Activated T-cell treated with anti-CD3 and anti-CD28 coated beads, Interleukin-2, amount 50 U/mL, for 72 hours (primary cell): ENCODE measurements at regions not wholly inside any gene's neighbourhood (a gene's known extent, or its start where the extent isn't known, plus 50 kb on each side); places are given as distances from the start of the nearest gene placed in this dataset.
A peak's percentile ranks its signal among the peaks of the same experiment; 100 is the strongest.
"Not testable (repeated sequence)": the region's sequence is repeated elsewhere in the genome, so short reads cannot be mapped to it uniquely, and the experiment has no call there.

Source experiments
- ATAC-seq, 2 donors: fragments of 150-1000 bp; cut with Tn5 transposase; replicated peaks in 1 of 2; 2 replicates each; pipeline ENCODE4 v1.10.0; 2021; ENCODE audit warnings: moderate library complexity in 2 of 2, mild to moderate bottlenecking in 1 of 2
- DNase-seq, 2 donors: peaks; one replicate each; pipeline ENCODE4 v3.0.0; 2021 to 2022; ENCODE audit warnings: mixed read lengths in 1 of 2
- H3K27ac Mint-ChIP-seq: one replicate; pipeline ENCODE4 v1.8.0; 2022; ENCODE audit warnings: mild to moderate bottlenecking, moderate library complexity, mixed read lengths
- H3K27me3 Mint-ChIP-seq: one replicate; pipeline ENCODE4 v1.8.0; 2022; ENCODE audit warnings: low read depth, mixed read lengths
- H3K36me3 Mint-ChIP-seq, 2 donors: one replicate each; pipeline ENCODE4 v1.8.0; 2022; ENCODE audit warnings: mixed read lengths in 2 of 2, mild to moderate bottlenecking in 1 of 2; ENCODE audit not compliant: insufficient read depth in 2 of 2
- H3K4me1 Mint-ChIP-seq: one replicate; pipeline ENCODE4 v1.8.0; 2022; ENCODE audit warnings: low read depth, mixed read lengths
- H3K4me3 Mint-ChIP-seq, 2 donors: one replicate each; pipeline ENCODE4 v1.8.0; 2022; ENCODE audit warnings: mild to moderate bottlenecking in 2 of 2, mixed read lengths in 2 of 2, moderate library complexity in 2 of 2
- H3K9me3 Mint-ChIP-seq, 2 donors: one replicate each; pipeline ENCODE4 v1.8.0; 2022; ENCODE audit warnings: mixed read lengths in 2 of 2

GRCh38 chrX:66889418-66889817, 250.5 kb upstream of the EDA2R start:
- Mint-ChIP-seq H3K4me3 (no peak overlapping the region), H3K4me1 (no peaks in the 10 kb centered on the region), H3K9me3 (no peaks in the 10 kb centered on the region), H3K27ac (no peak overlapping the region), H3K27me3 (peaks cover 6% of the 10 kb centered on the region), H3K36me3 (no peaks in the 10 kb centered on the region)
- ATAC-seq = no peak
- DNase-seq = no peak

- Mint-ChIP-seq H3K4me1 (no peaks in the 10 kb centered on the region), H3K9me3 (no peaks in the 10 kb centered on the region), H3K4me3 (no peak overlapping the region), H3K27ac (no peak overlapping the region), H3K27me3 (peaks cover 18% of the 10 kb centered on the region), H3K36me3 (no peaks in the 10 kb centered on the region)
- no peak for DNase-seq
- no peak for ATAC-seq
These were observed 243.2 kb upstream of the EDA2R start for GRCh38 chrX:66882101-66882500.

GRCh38 chrX:66876776-66877175, 237.9 kb upstream of the EDA2R start:
- Mint-ChIP-seq H3K4me3 (no peak overlapping the region), H3K27me3 (peaks cover 27% of the 10 kb centered on the region), H3K4me1 (no peaks in the 10 kb centered on the region), H3K27ac (no peak overlapping the region), H3K36me3 (no peaks in the 10 kb centered on the region), H3K9me3 (no peaks in the 10 kb centered on the region)
- DNase-seq (no peak), ATAC-seq (no peak)

GRCh38 chrX:66872771-66873170, 233.9 kb upstream of the EDA2R start:
- Mint-ChIP-seq H3K4me3 (no peak overlapping the region), H3K9me3 (no peaks in the 10 kb centered on the region), H3K36me3 (no peaks in the 10 kb centered on the region), H3K4me1 (no peaks in the 10 kb centered on the region), H3K27ac (no peak overlapping the region), H3K27me3 (peaks cover 16% of the 10 kb centered on the region)
- ATAC-seq (no peak), DNase-seq (no peak)

- Mint-ChIP-seq H3K27me3 (peaks cover 21% of the 10 kb centered on the region), H3K4me1 (no peaks in the 10 kb centered on the region), H3K36me3 (peaks cover 0 to 2% of the 10 kb centered on the region in 2 donors), H3K4me3 (no peak overlapping the region), H3K9me3 (peaks cover 2 to 4% of the 10 kb centered on the region in 2 donors), H3K27ac (no peak overlapping the region)
- ATAC-seq (no peak), DNase-seq (no peak)
These were observed 224.8 kb upstream of the EDA2R start for GRCh38 chrX:66863721-66864120.

GRCh38 chrX:66833426-66833825, 194.5 kb upstream of the EDA2R start:
- Mint-ChIP-seq H3K4me3 (no peak overlapping the region), H3K4me1 (no peaks in the 10 kb centered on the region), H3K9me3 (peaks cover 1 to 5% of the 10 kb centered on the region in 2 donors), H3K27ac (no peak overlapping the region), H3K27me3 (peaks cover 9% of the 10 kb centered on the region), H3K36me3 (no peaks in the 10 kb centered on the region)
- peak; percentile 76 to 94 for ATAC-seq
- DNase-seq = peak; percentile 9 to 27

GRCh38 chrX:66815227-66815626, 176.3 kb upstream of the EDA2R start:
- Mint-ChIP-seq H3K4me3 (no peak overlapping the region), H3K27ac (no peak overlapping the region), H3K4me1 (no peaks in the 10 kb centered on the region), H3K9me3 (peaks cover 5% of the 10 kb centered on the region in 2 donors), H3K27me3 (peaks cover 21% of the 10 kb centered on the region), H3K36me3 (peaks cover 0 to 2% of the 10 kb centered on the region in 2 donors)
- DNase-seq (no peak), ATAC-seq (no peak)

GRCh38 chrX:66794514-66794913, 155.6 kb upstream of the EDA2R start:
- H3K27me3 Mint-ChIP-seq = peaks cover 19% of the 10 kb centered on the region
- ATAC-seq, H3K27ac Mint-ChIP-seq, H3K9me3 Mint-ChIP-seq, H3K36me3 Mint-ChIP-seq, DNase-seq, H3K4me1 Mint-ChIP-seq, H3K4me3 Mint-ChIP-seq: not testable (repeated sequence)

- Mint-ChIP-seq H3K27me3 (peaks cover 12% of the 10 kb centered on the region), H3K4me1 (no peaks in the 10 kb centered on the region), H3K27ac (no peak overlapping the region), H3K9me3 (no peaks in the 10 kb centered on the region), H3K4me3 (no peak overlapping the region), H3K36me3 (peaks cover 0 to 2% of the 10 kb centered on the region in 2 donors)
- ATAC-seq (no peak), DNase-seq (no peak)
These were observed 127.4 kb upstream of the EDA2R start for GRCh38 chrX:66766318-66766717.

GRCh38 chrX:66760651-66761050, 121.8 kb upstream of the EDA2R start:
- H3K27me3 Mint-ChIP-seq = peaks cover 4% of the 10 kb centered on the region
- H3K36me3 Mint-ChIP-seq = peaks cover 0 to 2% of the 10 kb centered on the region in 2 donors
- no peak overlapping the region for H3K4me3 Mint-ChIP-seq
- H3K4me1 Mint-ChIP-seq = no peaks in the 10 kb centered on the region
- DNase-seq (no peak), ATAC-seq (no peak)
- no peaks in the 10 kb centered on the region for H3K9me3 Mint-ChIP-seq
- no peak overlapping the region for H3K27ac Mint-ChIP-seq

- no peaks in the 10 kb centered on the region for H3K9me3 Mint-ChIP-seq
- H3K4me3 Mint-ChIP-seq = no peak overlapping the region
- no peaks in the 10 kb centered on the region for H3K4me1 Mint-ChIP-seq
- DNase-seq (no peak), ATAC-seq (peak in 1 of 2 donors; percentile 33)
- H3K27ac Mint-ChIP-seq = no peak overlapping the region
- H3K36me3 Mint-ChIP-seq = no peaks in the 10 kb centered on the region
- no peaks in the 10 kb centered on the region for H3K27me3 Mint-ChIP-seq
These were observed 117.8 kb upstream of the EDA2R start for GRCh38 chrX:66756717-66757116.

- Mint-ChIP-seq H3K36me3 (no peaks in the 10 kb centered on the region), H3K4me3 (no peak overlapping the region), H3K27me3 (peaks cover 3% of the 10 kb centered on the region), H3K27ac (no peak overlapping the region), H3K4me1 (no peaks in the 10 kb centered on the region), H3K9me3 (peaks cover 0 to under 1% of the 10 kb centered on the region in 2 donors)
- DNase-seq (no peak), ATAC-seq (no peak)
These were observed 112.4 kb upstream of the EDA2R start for GRCh38 chrX:66751136-66751782.

GRCh38 chrX:66744519-66744918, 105.6 kb upstream of the EDA2R start:
- H3K4me3 Mint-ChIP-seq, H3K36me3 Mint-ChIP-seq, DNase-seq, ATAC-seq, H3K9me3 Mint-ChIP-seq, H3K27ac Mint-ChIP-seq, H3K4me1 Mint-ChIP-seq: not testable (repeated sequence)
- peaks cover 24% of the 10 kb centered on the region for H3K27me3 Mint-ChIP-seq

GRCh38 chrX:66731398-66731797, 92.5 kb upstream of the EDA2R start:
- Mint-ChIP-seq H3K36me3 (no peaks in the 10 kb centered on the region), H3K9me3 (no peaks in the 10 kb centered on the region), H3K27ac (no peak overlapping the region), H3K4me3 (no peak overlapping the region), H3K27me3 (peaks cover 13% of the 10 kb centered on the region), H3K4me1 (peaks cover 6% of the 10 kb centered on the region)
- DNase-seq (no peak), ATAC-seq (peak; percentile 43 to 58)
